Gastroesophageal sphincter (tissue), 3 donors: ENCODE measurements at regions not wholly inside any gene's neighbourhood (a gene's known extent, or its start where the extent isn't known, plus 50 kb on each side); places are given as distances from the start of the nearest gene placed in this dataset.

Experiments
- CTCF ChIP-seq, 4 experiments: fragments of 200-600 bp in 2 of 4; fragments of 450-650 bp in 2 of 4; sonication (generic) in 1 of 4; IDR thresholded peaks; one replicate each; pipeline ENCODE4 v1.5.1; 2017 to 2019; ENCODE audit warnings: antibody characterized with exemption in 4 of 4, mild to moderate bottlenecking in 2 of 4, moderate library complexity in 2 of 4
- POLR2A ChIP-seq, 2 donors: fragments of 450-650 bp; IDR thresholded peaks; one replicate each; pipeline ENCODE4 v1.6.1; 2017; ENCODE audit warnings: antibody characterized with exemption in 2 of 2, mild to moderate bottlenecking in 2 of 2, moderate library complexity in 1 of 2
- POLR2AphosphoS5 ChIP-seq: sonication (generic); formaldehyde crosslinking; IDR thresholded peaks from one replicate; pipeline ENCODE4 v1.6.1; 2017; ENCODE audit warnings: antibody characterized with exemption

DNA sequence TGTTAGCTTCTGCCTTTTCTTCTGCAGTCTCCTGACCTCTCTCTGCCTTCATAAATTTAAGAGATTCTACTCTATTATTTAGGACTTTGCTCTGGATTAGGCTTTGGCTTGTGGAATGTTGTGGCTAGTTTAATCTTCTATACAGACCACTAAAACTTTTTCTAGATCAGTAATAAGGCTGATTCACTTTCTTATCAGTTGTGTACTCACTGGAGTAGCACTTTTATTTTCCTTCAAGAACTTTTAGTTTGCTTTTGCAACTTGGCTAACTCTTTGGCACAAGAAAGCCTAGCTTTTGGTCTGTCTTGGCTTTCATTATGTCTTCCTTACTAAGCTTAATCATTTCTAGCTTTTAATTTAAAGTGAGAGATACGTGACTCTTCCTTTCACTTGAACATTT is 265.5 kb upstream of the TBC1D5 start:
- no peak for TF ChIP-seq CTCF (IDR thresholded peaks at IDR 0.05)
- no peak for TF ChIP-seq POLR2A (IDR thresholded peaks at IDR 0.05)
- no peak for TF ChIP-seq POLR2AphosphoS5
